GM12891 (cell line): ENCODE measurements at regions not wholly inside any gene's neighbourhood (a gene's known extent, or its start where the extent isn't known, plus 50 kb on each side); places are given as distances from the start of the nearest gene placed in this dataset.

Experiments
- DNase-seq: peaks from one replicate; pipeline ENCODE4 v3.0.0; 2011; ENCODE audit warnings: low spot score; ENCODE audit not compliant: insufficient read length
- FAIRE-seq: peaks from 2 replicates; lab custom pipeline; 2011; peaks lifted over from hg19 to GRCh38; lab: Jason Lieb, UNC
- PAX5 ChIP-seq: IDR thresholded peaks from 2 replicates; pipeline ENCODE4 v1.6.1; 2011; ENCODE audit warnings: low read length, moderate library complexity, mild to moderate bottlenecking; ENCODE audit not compliant: insufficient read depth, severe bottlenecking
- POLR2A ChIP-seq: IDR thresholded peaks from 2 replicates; pipeline ENCODE4 v1.6.1; 2011; ENCODE audit warnings: low read depth, low read length, control low read depth
- POLR2AphosphoS5 ChIP-seq: IDR thresholded peaks from 2 replicates; pipeline ENCODE4 v1.6.1; 2011; ENCODE audit warnings: low read depth, low read length, control low read depth
- POU2F2 ChIP-seq: IDR thresholded peaks from 2 replicates; pipeline ENCODE4 v1.6.1; 2011; ENCODE audit warnings: low read depth, mild to moderate bottlenecking, control low read depth, low read length, moderate library complexity
- SPI1 ChIP-seq: IDR thresholded peaks from 2 replicates; pipeline ENCODE4 v1.6.1; 2011; ENCODE audit warnings: low read depth, low read length, control low read depth
- TAF1 ChIP-seq: IDR thresholded peaks from 2 replicates; pipeline ENCODE4 v1.6.1; 2011; ENCODE audit warnings: low read depth, low read length, control low read depth

DNA sequence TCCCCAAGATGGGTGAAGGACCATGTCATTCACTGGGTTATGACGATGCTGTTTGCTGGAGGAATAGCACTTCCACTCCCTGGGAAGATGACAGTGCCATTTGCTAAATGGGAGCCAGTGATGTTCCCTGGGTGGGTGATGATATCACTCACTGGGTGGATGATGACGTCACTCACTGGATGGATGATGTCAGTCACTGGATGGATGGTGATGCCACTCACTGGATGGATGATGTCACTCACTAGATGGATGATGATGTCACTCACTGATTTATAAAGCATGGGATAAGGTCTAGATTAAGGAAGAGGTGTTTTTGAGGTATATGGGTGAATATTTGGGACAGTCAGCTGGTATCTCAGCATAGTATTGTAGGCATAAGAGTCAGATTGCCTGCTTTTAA lies 457.2 kb downstream of the AJAP1 start:
- TF ChIP-seq POLR2A (no peak), TAF1 (no peak), PAX5 (no peak), POLR2AphosphoS5 (no peak), SPI1 (no peak), POU2F2 (no peak)
- FAIRE-seq (no peak), DNase-seq (no peak)

DNA sequence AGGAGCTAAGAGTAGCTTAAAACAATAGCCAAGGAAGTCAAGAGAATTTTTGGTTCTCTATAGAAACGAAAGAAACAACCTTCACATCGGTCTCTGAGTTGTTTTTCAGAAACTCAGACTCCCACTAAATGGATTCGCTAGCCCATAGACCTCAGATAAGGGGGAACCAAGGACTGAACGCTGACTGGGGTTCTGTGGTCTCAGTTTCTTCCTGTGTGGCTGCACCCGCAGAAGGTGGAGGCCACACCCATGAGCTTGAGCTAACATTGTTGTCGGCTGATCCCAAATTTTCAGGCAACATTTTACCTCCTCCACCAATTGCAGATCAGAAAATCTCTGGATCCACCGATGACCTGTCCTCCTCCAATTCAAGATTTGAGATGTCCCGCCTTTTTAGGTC lies 456.1 kb downstream of the AJAP1 start:
- FAIRE-seq (no peak), DNase-seq (no peak)
- TF ChIP-seq PAX5 (no peak), TAF1 (no peak), POLR2A (no peak), SPI1 (no peak), POU2F2 (no peak), POLR2AphosphoS5 (no peak)

DNA sequence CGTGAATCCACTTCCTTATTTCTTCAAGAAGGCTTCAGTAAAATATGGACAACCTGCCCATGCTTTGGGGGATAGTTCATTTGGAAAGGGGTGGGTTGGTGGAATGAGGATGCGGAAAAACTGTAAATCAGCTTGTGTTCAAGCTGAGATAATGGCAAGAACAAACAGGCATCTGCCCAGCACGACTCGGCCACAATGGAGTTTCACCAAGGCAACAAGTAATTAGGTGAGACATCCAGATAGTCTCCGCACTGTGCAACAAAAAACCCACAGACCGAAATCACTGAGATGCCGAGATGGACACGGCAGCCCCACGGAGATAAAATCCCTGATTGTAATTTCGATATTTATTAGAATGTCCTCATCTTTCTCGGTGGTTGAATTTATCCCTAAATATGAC lies 455.2 kb downstream of the AJAP1 start:
- DNase-seq: no peak
- TF ChIP-seq TAF1 (no peak), SPI1 (no peak)

DNA sequence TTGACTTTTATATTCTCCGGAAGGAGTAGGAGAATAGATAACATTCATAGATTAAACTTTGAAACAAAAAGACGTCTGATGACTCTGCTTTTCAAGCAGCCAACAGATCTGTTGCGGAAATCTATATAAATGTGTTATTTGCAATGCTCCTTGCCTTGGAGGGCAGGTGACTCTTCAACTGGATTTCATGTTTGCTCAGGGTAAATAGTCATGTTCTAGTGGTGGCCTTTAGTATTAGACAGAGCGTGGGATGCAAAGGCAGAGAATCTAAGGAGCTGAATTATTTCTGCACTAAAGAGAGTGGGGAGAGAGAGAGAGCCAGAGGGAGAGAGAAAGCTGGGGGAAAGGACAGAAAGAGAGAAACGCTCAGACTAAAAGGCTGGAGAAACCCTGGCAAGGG lies 454.3 kb downstream of the AJAP1 start:
- DNase-seq: no peak

More for the DNA sequence above, 455.2 kb downstream of the AJAP1 start:
- FAIRE-seq: no peak

DNA sequence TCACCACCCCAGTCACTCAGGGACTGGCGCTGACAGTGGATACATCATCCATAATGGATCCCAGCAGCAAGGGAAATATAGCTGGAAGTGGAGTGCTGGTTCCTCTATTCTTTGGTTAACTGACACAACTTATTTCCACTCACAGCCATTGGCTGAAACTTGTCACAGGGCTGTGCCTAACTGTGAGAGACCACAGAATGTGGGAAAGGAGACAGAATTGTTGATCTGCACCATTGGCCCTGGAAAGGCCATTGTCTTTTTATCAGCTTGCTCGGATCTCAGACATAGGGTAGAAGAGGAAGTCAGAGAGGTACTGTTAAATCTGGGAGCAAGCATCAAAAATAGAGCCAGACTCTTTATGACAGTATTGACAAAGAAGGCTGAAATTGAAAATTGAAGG lies 451.3 kb downstream of the AJAP1 start:
- TF ChIP-seq POLR2AphosphoS5 (no peak), PAX5 (no peak), POU2F2 (no peak), TAF1 (no peak), SPI1 (no peak), POLR2A (no peak)
- FAIRE-seq: no peak

More for the DNA sequence above, 454.3 kb downstream of the AJAP1 start:
- FAIRE-seq: no peak
- no peak for TF ChIP-seq TAF1
- no peak for TF ChIP-seq POLR2AphosphoS5
- no peak for TF ChIP-seq POLR2A
- TF ChIP-seq POU2F2: no peak
- TF ChIP-seq SPI1: no peak
- TF ChIP-seq PAX5: no peak

DNA sequence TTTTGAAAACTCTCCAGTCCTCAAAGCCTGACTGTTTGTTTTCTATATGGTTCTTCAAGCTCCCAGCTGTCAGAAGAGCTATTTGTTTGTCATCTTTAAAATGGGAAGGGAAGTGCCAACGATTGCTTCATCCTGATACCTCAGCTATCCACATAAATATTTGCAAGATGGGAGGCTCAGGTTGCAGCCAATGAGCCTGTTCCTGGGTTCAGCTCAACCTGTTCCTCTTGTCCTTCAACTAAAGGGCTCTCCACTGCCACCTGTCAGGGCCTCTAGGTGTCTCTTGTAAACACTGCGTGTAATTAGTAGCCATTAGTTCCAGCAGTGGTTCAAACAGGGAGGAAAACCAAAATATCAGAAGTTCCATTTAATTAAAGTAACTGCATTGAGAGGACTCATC lies 445.1 kb downstream of the AJAP1 start:
- FAIRE-seq (no peak), DNase-seq (no peak)
- no peak for TF ChIP-seq POLR2AphosphoS5
- no peak for TF ChIP-seq POU2F2
- TF ChIP-seq POLR2A: no peak
- no peak for TF ChIP-seq PAX5
- TF ChIP-seq SPI1: no peak
- no peak for TF ChIP-seq TAF1

More for the DNA sequence above, 451.3 kb downstream of the AJAP1 start:
- DNase-seq: no peak

DNA sequence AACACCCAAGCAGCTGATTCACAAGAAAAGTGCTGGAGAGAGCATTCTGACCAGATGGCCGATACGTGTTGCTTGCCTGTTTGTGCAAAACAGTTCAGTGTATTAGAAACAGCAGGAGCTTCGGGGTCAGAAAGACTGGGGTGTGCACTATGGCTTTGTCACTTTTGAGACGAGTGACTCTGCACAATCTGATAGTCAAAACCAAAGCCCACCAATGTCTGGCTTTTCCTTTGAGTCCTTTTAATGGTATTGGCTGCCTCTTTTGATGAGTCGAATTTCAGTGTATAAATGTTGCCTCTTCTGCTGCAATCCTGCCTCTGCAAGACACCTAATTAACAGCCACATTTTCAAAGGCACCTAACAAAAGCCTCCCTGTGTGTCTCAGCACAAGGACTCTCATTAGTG lies 444.6 kb downstream of the AJAP1 start:
- no peak for FAIRE-seq
- TF ChIP-seq POU2F2 (no peak), PAX5 (no peak), TAF1 (no peak), POLR2A (no peak), POLR2AphosphoS5 (no peak), SPI1 (no peak)
- no peak for DNase-seq

DNA sequence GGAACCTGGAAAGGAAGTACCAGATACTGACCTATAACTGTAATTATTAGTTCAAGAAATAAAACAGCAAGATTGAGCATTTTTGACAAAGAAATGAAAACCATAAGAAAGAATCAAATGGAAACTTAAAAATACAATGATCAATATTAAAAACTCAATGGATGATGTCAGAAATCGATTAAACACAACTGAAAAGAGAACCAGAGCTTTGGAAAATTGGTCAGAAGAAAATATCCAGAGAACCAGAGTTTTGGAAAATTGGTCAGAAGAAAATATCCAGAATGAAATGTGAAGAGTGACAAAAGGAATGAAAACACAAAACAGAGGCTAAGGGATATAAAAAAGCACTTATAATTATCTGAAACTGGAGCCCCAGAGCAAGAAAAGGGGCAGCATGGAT lies 438.6 kb downstream of the AJAP1 start:
- DNase-seq: no peak
- FAIRE-seq: no peak
- TF ChIP-seq PAX5 (no peak), POLR2AphosphoS5 (no peak)

DNA sequence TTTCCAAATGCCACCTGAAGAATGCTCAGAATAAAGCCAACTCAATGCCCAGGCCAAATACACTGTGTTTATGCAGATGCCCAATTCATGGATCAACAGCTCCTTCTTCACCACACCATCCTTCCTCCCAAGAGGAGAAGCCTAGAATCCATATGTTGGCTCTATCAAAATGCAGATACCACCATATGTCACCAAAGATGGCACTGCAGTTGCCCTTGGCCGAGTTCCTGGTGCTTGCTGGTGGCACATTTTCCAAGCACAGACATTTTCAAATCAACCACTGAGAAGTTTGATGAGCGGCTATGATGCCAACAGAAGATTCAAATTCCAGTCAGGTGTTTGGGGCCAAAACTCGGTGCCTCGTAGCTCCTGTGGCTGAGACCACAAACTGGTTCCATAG lies 430.3 kb downstream of the AJAP1 start:
- no peak for FAIRE-seq
- TF ChIP-seq PAX5 (no peak), POU2F2 (no peak), POLR2AphosphoS5 (no peak), TAF1 (no peak), POLR2A (no peak), SPI1 (no peak)
- no peak for DNase-seq

DNA sequence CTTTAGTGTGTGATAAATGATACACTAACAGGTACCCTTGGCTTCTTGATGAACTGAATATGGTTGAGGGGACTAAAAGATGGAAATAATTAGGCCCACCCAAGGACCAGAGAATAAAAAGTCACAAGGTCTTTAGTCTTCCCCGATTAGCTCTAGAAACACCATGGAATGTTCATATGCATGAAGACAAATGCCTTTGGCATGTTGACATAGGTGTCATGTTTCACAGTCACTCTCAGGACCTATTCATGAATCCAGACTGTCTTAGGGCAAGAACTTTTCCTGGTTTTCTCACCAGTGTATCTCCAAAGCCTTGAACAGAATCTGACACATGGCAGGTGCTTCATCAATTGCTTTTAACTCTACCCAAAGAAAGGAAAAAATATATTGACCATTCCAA lies 412.8 kb downstream of the AJAP1 start:
- DNase-seq: no peak

DNA sequence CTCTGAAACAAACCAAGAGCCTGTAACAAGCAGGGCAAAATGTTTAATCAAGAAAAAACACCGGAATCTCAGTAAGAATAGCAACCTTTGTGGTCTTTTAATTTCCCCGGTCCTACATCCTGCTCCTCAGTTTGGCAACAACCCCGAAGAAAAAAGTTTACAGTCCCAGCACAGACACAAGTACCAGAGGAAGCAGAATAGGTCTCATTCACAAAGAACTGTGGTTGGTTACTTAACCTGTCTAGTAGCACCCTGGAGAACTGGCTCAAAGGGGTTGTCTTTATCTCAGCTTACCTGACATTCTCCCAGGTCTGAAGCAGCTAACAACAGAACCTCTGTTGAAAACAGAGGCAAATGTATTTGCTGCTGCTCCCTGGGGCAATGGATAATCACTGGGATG lies 399.3 kb downstream of the AJAP1 start:
- no peak for TF ChIP-seq PAX5
- no peak for TF ChIP-seq POLR2A
- no peak for TF ChIP-seq POU2F2
- no peak for TF ChIP-seq TAF1
- TF ChIP-seq POLR2AphosphoS5: no peak
- TF ChIP-seq SPI1: no peak
- no peak for DNase-seq
- no peak for FAIRE-seq

More for the DNA sequence above, 412.8 kb downstream of the AJAP1 start:
- no peak for FAIRE-seq
- TF ChIP-seq TAF1: no peak
- TF ChIP-seq PAX5: no peak
- no peak for TF ChIP-seq POLR2AphosphoS5
- TF ChIP-seq SPI1: no peak
- no peak for TF ChIP-seq POLR2A
- no peak for TF ChIP-seq POU2F2
